OCI-LY7 (cell line): ENCODE measurements at regions not wholly inside any gene's neighbourhood (a gene's known extent, or its start where the extent isn't known, plus 50 kb on each side); places are given as distances from the start of the nearest gene placed in this dataset.

ENCODE experiments used
- EZH2phosphoT487 ChIP-seq: fragments of 200-600 bp; sonication (generic); IDR thresholded peaks from 2 replicates; pipeline ENCODE4 v1.6.1; 2018; ENCODE audit warnings: low read depth, borderline replicate concordance, mild to moderate bottlenecking, mixed run types, antibody characterized with exemption, low read length, moderate library complexity, mixed read lengths
- TF ChIP-seq, protein P1 (sequence below): fragments of 200-600 bp; sonication (generic); conservative IDR thresholded peaks from 2 replicates; pipeline ENCODE4 v1.5.1; 2014; ENCODE audit warnings: mild to moderate bottlenecking, antibody characterized with exemption, low read length, moderate library complexity, mixed read lengths

DNA sequence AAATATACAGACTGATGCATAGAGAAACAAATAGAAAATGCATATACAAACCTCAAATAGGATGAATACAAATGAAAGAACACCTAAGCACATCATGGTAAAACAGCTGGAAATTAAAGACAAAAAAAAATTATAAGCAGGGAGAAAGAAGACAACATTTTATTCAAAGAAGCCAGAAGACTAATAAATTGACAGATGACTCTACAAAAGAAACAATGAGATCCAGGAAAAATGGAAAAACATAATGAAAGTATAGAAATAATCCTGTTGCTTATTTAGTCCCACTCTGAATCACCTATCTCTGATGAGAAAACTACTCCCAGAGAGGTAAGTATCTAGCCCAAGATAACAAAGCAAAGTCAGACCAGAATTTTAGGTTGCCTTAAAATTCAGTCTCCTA lies 143.4 kb downstream of the RBM43 start:
- TF ChIP-seq, protein P1, sequence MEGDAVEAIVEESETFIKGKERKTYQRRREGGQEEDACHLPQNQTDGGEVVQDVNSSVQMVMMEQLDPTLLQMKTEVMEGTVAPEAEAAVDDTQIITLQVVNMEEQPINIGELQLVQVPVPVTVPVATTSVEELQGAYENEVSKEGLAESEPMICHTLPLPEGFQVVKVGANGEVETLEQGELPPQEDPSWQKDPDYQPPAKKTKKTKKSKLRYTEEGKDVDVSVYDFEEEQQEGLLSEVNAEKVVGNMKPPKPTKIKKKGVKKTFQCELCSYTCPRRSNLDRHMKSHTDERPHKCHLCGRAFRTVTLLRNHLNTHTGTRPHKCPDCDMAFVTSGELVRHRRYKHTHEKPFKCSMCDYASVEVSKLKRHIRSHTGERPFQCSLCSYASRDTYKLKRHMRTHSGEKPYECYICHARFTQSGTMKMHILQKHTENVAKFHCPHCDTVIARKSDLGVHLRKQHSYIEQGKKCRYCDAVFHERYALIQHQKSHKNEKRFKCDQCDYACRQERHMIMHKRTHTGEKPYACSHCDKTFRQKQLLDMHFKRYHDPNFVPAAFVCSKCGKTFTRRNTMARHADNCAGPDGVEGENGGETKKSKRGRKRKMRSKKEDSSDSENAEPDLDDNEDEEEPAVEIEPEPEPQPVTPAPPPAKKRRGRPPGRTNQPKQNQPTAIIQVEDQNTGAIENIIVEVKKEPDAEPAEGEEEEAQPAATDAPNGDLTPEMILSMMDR, result no peak
- no peak for TF ChIP-seq EZH2phosphoT487
